ENCODE measurements at regions not wholly inside any gene's neighbourhood (a gene's known extent, or its start where the extent isn't known, plus 50 kb on each side); places are given as distances from the start of the nearest gene placed in this dataset.
"Not testable (repeated sequence)": the region's sequence is repeated elsewhere in the genome, so short reads cannot be mapped to it uniquely, and the experiment has no call there.

GRCh38 chr16:14015948-14016347, 55.2 kb upstream of the MRTFB start:
- no peak for DNase-seq (ENCODE audit: low spot score)
- TF ChIP-seq, protein P1, sequence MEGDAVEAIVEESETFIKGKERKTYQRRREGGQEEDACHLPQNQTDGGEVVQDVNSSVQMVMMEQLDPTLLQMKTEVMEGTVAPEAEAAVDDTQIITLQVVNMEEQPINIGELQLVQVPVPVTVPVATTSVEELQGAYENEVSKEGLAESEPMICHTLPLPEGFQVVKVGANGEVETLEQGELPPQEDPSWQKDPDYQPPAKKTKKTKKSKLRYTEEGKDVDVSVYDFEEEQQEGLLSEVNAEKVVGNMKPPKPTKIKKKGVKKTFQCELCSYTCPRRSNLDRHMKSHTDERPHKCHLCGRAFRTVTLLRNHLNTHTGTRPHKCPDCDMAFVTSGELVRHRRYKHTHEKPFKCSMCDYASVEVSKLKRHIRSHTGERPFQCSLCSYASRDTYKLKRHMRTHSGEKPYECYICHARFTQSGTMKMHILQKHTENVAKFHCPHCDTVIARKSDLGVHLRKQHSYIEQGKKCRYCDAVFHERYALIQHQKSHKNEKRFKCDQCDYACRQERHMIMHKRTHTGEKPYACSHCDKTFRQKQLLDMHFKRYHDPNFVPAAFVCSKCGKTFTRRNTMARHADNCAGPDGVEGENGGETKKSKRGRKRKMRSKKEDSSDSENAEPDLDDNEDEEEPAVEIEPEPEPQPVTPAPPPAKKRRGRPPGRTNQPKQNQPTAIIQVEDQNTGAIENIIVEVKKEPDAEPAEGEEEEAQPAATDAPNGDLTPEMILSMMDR (IDR thresholded peaks at IDR 0.05): no peak
- no peak for ATAC-seq (ENCODE audit: low FRiP score)

- DNase-seq (ENCODE audit: low spot score); ATAC-seq (ENCODE audit: low FRiP score): not testable (repeated sequence)
Measured at GRCh38 chr16:14016362-14016761, 54.8 kb upstream of the MRTFB start.

DNA sequence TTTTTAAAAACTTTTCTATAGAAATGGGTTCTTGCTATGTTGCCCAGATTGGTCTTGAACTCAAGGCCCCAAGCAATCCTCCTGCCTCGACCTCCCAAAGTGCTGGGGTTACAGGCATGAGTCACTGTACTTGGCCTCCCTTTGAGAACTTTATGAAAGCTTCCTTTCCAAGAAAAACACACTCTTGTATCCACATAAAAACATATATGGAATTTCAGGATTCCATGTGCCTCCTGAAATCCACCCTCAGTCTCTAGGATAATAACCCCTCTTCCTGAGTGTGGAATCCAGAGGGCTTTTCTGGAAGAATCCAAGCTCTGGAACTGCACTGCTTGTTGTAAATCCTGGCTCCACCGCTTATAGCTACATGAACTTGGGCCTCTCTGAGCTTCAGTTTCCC, 53.2 kb upstream of the MRTFB start:
- TF ChIP-seq, protein P1 (IDR thresholded peaks at IDR 0.05): no peak
- DNase-seq (ENCODE audit: low spot score) (no peak), ATAC-seq (ENCODE audit: low FRiP score) (no peak)

GRCh38 chr16:14018851-14019250, 52.3 kb upstream of the MRTFB start:
- DNase-seq (ENCODE audit: low spot score): no peak
- TF ChIP-seq, protein P1 (IDR thresholded peaks at IDR 0.05): no peak
- no peak for ATAC-seq (ENCODE audit: low FRiP score)

DNA sequence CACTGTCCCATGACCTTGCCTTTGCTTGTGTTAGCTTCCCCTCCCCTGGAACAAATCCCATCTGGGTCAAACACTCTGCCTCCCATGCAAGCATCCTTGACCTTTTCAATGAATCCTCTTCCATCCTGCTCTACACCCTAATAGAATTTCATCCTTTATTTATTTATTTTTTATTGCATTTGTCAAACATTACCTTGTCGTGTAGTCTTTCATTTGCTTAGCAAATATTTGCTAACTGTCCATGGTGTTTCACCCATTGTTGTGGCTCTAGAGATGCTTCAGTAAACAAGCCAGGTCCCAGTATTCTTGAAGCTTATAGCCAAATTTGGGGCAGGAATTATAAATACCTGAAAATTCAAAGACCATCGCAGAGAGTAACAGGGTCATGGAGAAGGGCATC, 51.0 kb upstream of the MRTFB start:
- no peak for ATAC-seq (ENCODE audit: low FRiP score)
- DNase-seq (ENCODE audit: low spot score): no peak
- TF ChIP-seq, protein P1 (IDR thresholded peaks at IDR 0.05): no peak

Data from omental fat pad (tissue), 3 donors.